ENCODE measurements at regions not wholly inside any gene's neighbourhood (a gene's known extent, or its start where the extent isn't known, plus 50 kb on each side); places are given as distances from the start of the nearest gene placed in this dataset.

DNA sequence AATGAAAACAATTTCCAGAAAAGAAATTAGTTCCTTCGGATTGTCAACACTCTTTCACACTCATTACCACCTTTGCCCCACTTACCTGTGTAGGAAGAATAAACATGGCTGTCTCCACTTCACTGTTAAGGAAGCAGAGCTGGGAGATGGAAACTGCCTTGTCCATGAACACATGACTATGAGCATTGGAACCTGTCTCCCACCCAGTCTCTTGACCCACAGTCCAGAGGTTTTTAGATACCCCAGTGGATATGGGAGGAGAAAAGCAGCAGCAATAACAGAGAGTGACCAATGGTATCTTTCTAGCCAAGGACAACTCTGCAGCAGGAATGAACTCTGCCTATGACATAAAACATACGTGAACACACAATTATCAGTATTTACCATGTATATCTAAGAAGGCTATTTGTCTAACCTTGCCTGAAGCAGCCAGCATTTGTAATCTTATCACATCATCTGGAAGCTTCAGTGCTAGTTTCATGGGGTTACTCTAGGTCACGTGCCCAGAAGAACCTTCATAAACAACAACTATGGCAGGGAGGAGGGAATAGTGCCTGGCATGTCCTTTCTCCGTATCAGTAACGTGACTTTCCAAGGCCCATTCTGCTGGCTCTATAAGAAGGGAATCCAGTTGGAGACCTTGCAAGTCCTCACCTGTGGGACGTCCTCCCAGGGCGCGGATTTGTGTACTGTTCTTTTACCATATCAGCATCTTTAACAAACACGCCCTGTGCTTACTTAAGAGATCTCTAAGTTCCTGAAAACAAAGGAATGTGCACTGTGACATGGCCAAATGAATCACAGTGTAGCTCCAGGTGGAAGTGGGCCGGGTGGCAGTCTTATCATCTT, 221.8 kb upstream of the UBL3 start:
- no peak for ATAC-seq (ENCODE audit: insufficient read depth, low read depth)
- DNase-seq = no peak

GRCh38 chr13:30065181-30065580, 214.8 kb upstream of the UBL3 start:
- Histone ChIP-seq H3K9ac (ENCODE audit: low read depth, low read length) (no peak overlapping the region), H2AFZ (ENCODE audit: low read depth, low read length) (no peak overlapping the region), H3K4me3 (ENCODE audit: low read depth in 1 of 2, low read length in 2 of 2) (no peak overlapping the region), H3K79me2 (ENCODE audit: insufficient read depth, low read length) (no peaks in the 10 kb centered on the region), H3K9me3 (ENCODE audit: insufficient read depth, low read length, severe bottlenecking) (no peaks in the 10 kb centered on the region), H3K27me3 (ENCODE audit: insufficient read depth, low read length, poor library complexity) (peaks cover 3% of the 10 kb centered on the region), H3K36me3 (ENCODE audit: insufficient read depth, low read length) (no peaks in the 10 kb centered on the region), H4K20me1 (ENCODE audit: insufficient read depth, low read length) (no peaks in the 10 kb centered on the region), H3K4me2 (ENCODE audit: insufficient read depth, low read length) (no peak overlapping the region), H3K27ac (ENCODE audit: low read length) (no peak overlapping the region), H3K4me1 (ENCODE audit: insufficient read depth, low read length) (no peaks in the 10 kb centered on the region)
- ATAC-seq (ENCODE audit: insufficient read depth, low read depth) (no peak), DNase-seq (no peak)
- TF ChIP-seq EZH2 (IDR thresholded peaks at IDR 0.05; ENCODE audit: borderline replicate concordance, low read depth, low read length, severe bottlenecking) = no peak
- TF ChIP-seq CTCF (IDR thresholded peaks at IDR 0.05; ENCODE audit: borderline replicate concordance, extremely low read depth, low read length, poor library complexity, severe bottlenecking) = no peak

More for the DNA sequence above, 221.8 kb upstream of the UBL3 start:
- Histone ChIP-seq H4K20me1 (ENCODE audit: insufficient read depth, low read length) (no peaks in the 10 kb centered on the region), H3K4me2 (ENCODE audit: insufficient read depth, low read length) (no peak overlapping the region), H3K27me3 (ENCODE audit: insufficient read depth, low read length, poor library complexity) (peaks cover 3% of the 10 kb centered on the region), H2AFZ (ENCODE audit: low read depth, low read length) (no peak overlapping the region), H3K4me1 (ENCODE audit: insufficient read depth, low read length) (no peaks in the 10 kb centered on the region), H3K9me3 (ENCODE audit: insufficient read depth, low read length, severe bottlenecking) (no peaks in the 10 kb centered on the region), H3K36me3 (ENCODE audit: insufficient read depth, low read length) (no peaks in the 10 kb centered on the region), H3K4me3 (ENCODE audit: low read depth in 1 of 2, low read length in 2 of 2) (no peak overlapping the region), H3K27ac (ENCODE audit: low read length) (no peak overlapping the region), H3K9ac (ENCODE audit: low read depth, low read length) (no peak overlapping the region), H3K79me2 (ENCODE audit: insufficient read depth, low read length) (no peaks in the 10 kb centered on the region)
- no peak for TF ChIP-seq EZH2 (IDR thresholded peaks at IDR 0.05; ENCODE audit: borderline replicate concordance, low read depth, low read length, severe bottlenecking)

GRCh38 chr13:30063892-30064291, 213.5 kb upstream of the UBL3 start:
- Histone ChIP-seq H3K27me3 (ENCODE audit: insufficient read depth, low read length, poor library complexity) (peaks cover 3% of the 10 kb centered on the region), H3K9ac (ENCODE audit: low read depth, low read length) (no peak overlapping the region), H3K4me2 (ENCODE audit: insufficient read depth, low read length) (no peak overlapping the region), H3K79me2 (ENCODE audit: insufficient read depth, low read length) (no peaks in the 10 kb centered on the region), H3K9me3 (ENCODE audit: insufficient read depth, low read length, severe bottlenecking) (peaks cover 6% of the 10 kb centered on the region), H4K20me1 (ENCODE audit: insufficient read depth, low read length) (no peaks in the 10 kb centered on the region), H3K36me3 (ENCODE audit: insufficient read depth, low read length) (no peaks in the 10 kb centered on the region), H2AFZ (ENCODE audit: low read depth, low read length) (no peak overlapping the region), H3K4me1 (ENCODE audit: insufficient read depth, low read length) (no peaks in the 10 kb centered on the region), H3K27ac (ENCODE audit: low read length) (no peak overlapping the region), H3K4me3 (ENCODE audit: low read depth in 1 of 2, low read length in 2 of 2) (no peak overlapping the region)
- ATAC-seq (ENCODE audit: insufficient read depth, low read depth) (no peak), DNase-seq (no peak)
- TF ChIP-seq EZH2 (IDR thresholded peaks at IDR 0.05; ENCODE audit: borderline replicate concordance, low read depth, low read length, severe bottlenecking) = no peak
- TF ChIP-seq CTCF (IDR thresholded peaks at IDR 0.05; ENCODE audit: borderline replicate concordance, extremely low read depth, low read length, poor library complexity, severe bottlenecking) = no peak

- no peak overlapping the region for H3K4me3 ChIP-seq (ENCODE audit: low read depth in 1 of 2, low read length in 2 of 2)
- peaks cover 17% of the 10 kb centered on the region for H3K9me3 ChIP-seq (ENCODE audit: insufficient read depth, low read length, severe bottlenecking)
- no peaks in the 10 kb centered on the region for H3K4me1 ChIP-seq (ENCODE audit: insufficient read depth, low read length)
- no peak for ATAC-seq (ENCODE audit: insufficient read depth, low read depth)
- H4K20me1 ChIP-seq (ENCODE audit: insufficient read depth, low read length) = no peaks in the 10 kb centered on the region
- TF ChIP-seq CTCF (IDR thresholded peaks at IDR 0.05; ENCODE audit: borderline replicate concordance, extremely low read depth, low read length, poor library complexity, severe bottlenecking) = no peak
- no peak for TF ChIP-seq EZH2 (IDR thresholded peaks at IDR 0.05; ENCODE audit: borderline replicate concordance, low read depth, low read length, severe bottlenecking)
- H3K9ac ChIP-seq (ENCODE audit: low read depth, low read length) = no peak overlapping the region
- H3K79me2 ChIP-seq (ENCODE audit: insufficient read depth, low read length) = no peaks in the 10 kb centered on the region
- H3K4me2 ChIP-seq (ENCODE audit: insufficient read depth, low read length) = no peak overlapping the region
- no peak overlapping the region for H2AFZ ChIP-seq (ENCODE audit: low read depth, low read length)
- H3K27me3 ChIP-seq (ENCODE audit: insufficient read depth, low read length, poor library complexity) = no peaks in the 10 kb centered on the region
- no peak overlapping the region for H3K27ac ChIP-seq (ENCODE audit: low read length)
- DNase-seq = no peak
- H3K36me3 ChIP-seq (ENCODE audit: insufficient read depth, low read length) = no peaks in the 10 kb centered on the region
These were observed 210.8 kb upstream of the UBL3 start for GRCh38 chr13:30061217-30061616.
